CD4-positive, alpha-beta memory T cell (primary cell): ENCODE measurements at regions not wholly inside any gene's neighbourhood (a gene's known extent, or its start where the extent isn't known, plus 50 kb on each side); places are given as distances from the start of the nearest gene placed in this dataset.
A peak's percentile ranks its signal among the peaks of the same experiment; 100 is the strongest.

Experiments used
- CTCF ChIA-PET: fragments of 350-600 bp; sonication (Branson Sonifier 250); formaldehyde crosslinking; loops from one replicate; lab custom pipeline; 2021; ENCODE audit warnings: inconsistent platforms; ENCODE audit not compliant: partially characterized antibody; lab: Charles Lee
- POLR2A ChIA-PET: fragments of 350-600 bp; sonication (Branson Sonifier 250); formaldehyde crosslinking; loops from one replicate; lab custom pipeline; 2021; ENCODE audit not compliant: partially characterized antibody; lab: Charles Lee
- DNase-seq, 5 donors: peaks; one replicate each; pipeline versions ENCODE4 v3.0.0 to v3.0.0-alpha.2; 2020 to 2022; ENCODE audit warnings: mixed read lengths in 1 of 5
- H3K27ac ChIP-seq: one replicate; pipeline ENCODE4 v1.7.0; 2013; ENCODE audit warnings: low read depth, low read length
- H3K27me3 ChIP-seq: 2 replicates; pipeline ENCODE4 v1.7.0; 2013; ENCODE audit warnings: mild to moderate bottlenecking, low read length, moderate library complexity; ENCODE audit not compliant: insufficient read depth
- H3K36me3 ChIP-seq: 2 replicates; pipeline ENCODE4 v1.7.0; 2013; ENCODE audit warnings: mild to moderate bottlenecking, low read length, moderate library complexity; ENCODE audit not compliant: insufficient read depth
- H3K4me1 ChIP-seq: 2 replicates; pipeline ENCODE4 v1.7.0; 2013; ENCODE audit warnings: mild to moderate bottlenecking, low read length, moderate library complexity; ENCODE audit not compliant: insufficient read depth
- H3K4me3 ChIP-seq, 2 donors: one replicate each; pipeline ENCODE4 v1.7.0; 2013; ENCODE audit warnings: low read length in 2 of 2, mild to moderate bottlenecking in 1 of 2
- H3K9me3 ChIP-seq, 2 donors: one replicate each; pipeline ENCODE4 v1.7.0; 2013; ENCODE audit warnings: low read length in 2 of 2, control low read depth in 1 of 2; ENCODE audit not compliant: control insufficient read depth in 1 of 2
- H3K27ac Mint-ChIP-seq, 7 donors: one replicate each; pipeline ENCODE4 v1.8.0; 2020 to 2021; ENCODE audit warnings: mixed read lengths in 7 of 7, mild to moderate bottlenecking in 6 of 7, inconsistent platforms in 3 of 7, moderate library complexity in 3 of 7
- H3K27me3 Mint-ChIP-seq, 2 donors: one replicate each; pipeline ENCODE4 v1.8.0; 2020 to 2021; ENCODE audit warnings: mixed read lengths in 2 of 2
- H3K36me3 Mint-ChIP-seq, 2 donors: one replicate each; pipeline ENCODE4 v1.8.0; 2020 to 2021; ENCODE audit warnings: mixed read lengths in 2 of 2, inconsistent platforms in 1 of 2, mild to moderate bottlenecking in 1 of 2
- H3K4me1 Mint-ChIP-seq, 4 donors: one replicate each; pipeline ENCODE4 v1.8.0; 2020 to 2021; ENCODE audit warnings: mixed read lengths in 4 of 4, mild to moderate bottlenecking in 1 of 4
- H3K4me3 Mint-ChIP-seq, 8 donors: one replicate each; pipeline ENCODE4 v1.8.0; 2020 to 2021; ENCODE audit warnings: mixed read lengths in 8 of 8, mild to moderate bottlenecking in 7 of 8, moderate library complexity in 6 of 8, inconsistent platforms in 3 of 8
- H3K9me3 Mint-ChIP-seq, 8 donors: one replicate each; pipeline ENCODE4 v1.8.0; 2020 to 2021; ENCODE audit warnings: mixed read lengths in 8 of 8, mild to moderate bottlenecking in 5 of 8, inconsistent platforms in 3 of 8, moderate library complexity in 1 of 8
- intact Hi-C: fragments of 100-400 bp; cut with micrococcal nuclease; formaldehyde crosslinking; loops from one replicate; pipeline ENCODE4 v1.15.1; 2023

DNA sequence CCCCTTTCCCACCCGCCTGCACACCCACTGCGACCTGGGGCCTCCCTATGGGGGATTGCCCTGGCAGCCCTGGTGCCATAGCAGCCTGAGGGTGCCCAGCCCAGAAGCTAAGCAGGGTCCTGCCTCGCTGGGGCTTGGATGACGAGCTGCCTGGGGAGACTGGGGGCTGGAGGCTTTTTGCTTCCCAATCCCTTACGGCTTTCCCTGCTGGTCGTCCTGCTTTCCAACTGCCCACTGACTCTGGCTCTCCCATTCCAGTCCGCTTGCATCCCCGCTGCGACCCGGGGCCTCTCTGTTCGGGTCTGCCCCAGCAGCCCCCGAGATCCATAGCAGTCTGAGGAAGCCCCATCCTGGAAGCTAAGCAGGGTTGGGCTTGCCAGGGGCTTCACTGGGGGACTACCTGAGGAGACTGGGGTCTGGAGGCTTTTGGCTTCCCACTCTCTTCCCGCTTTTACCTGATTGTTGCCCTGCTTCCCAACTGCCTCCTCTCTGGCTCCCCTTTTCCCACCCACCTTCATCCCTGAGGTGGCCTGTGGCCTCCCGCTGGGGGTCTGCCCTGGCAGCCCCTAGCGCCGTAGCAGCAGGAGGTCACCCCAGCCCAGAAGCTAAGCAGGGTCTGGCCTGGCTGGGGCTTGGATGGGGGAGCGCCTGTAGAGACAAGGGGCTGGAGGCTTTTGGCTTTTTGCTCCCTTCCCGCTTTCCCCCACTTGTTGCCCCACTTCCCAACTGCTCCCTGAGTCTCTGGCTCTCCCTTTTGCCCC is 2292.8 kb downstream of the TP53TG3F start:
- peaks cover 0 to 69% (median 19%) of the 10 kb centered on the region in 8 donors for H3K9me3 Mint-ChIP-seq
- no peak for DNase-seq
- no peaks in the 10 kb centered on the region for H3K4me1 ChIP-seq

DNA sequence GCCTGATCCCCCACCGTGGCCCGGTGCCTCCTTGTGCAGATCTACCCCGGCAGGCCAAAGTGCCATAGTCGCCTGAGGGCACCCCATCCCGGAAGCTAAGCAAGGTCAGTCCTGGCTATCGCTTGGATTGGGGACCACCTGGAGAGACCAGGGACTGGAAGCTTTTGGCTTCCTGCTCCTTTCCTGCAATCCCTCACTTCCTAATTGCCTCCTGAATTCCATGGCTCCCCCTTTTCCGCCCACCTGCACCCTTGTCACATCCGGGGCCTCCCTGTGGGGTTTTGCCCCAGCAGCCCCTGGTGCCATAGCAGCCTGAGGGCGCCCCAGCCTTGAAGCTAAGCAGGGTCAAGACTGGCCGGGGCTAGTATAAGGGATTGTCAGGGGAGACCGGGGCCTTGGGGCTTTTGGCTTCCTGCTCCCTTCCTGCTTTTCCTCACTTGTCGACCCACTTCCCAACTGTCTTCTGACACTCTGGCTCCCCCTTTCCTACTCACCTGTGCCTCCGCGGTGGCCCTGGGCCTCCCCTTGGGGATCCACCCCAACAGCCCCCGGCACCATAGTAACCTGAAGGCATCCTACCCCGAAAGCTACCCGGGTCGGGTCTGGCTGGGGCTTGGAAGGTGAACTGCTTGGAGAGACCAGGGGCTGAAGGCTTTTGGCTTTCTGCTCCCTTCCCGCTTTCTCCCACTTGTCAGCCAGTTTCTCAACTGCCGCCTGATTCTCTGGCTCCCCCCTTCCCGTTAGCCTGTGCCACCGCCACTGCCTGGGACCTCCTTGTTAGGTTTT is 2293.6 kb downstream of the TP53TG3F start:
- no peak for DNase-seq
- Mint-ChIP-seq H3K36me3 (no peaks in the 10 kb centered on the region), H3K9me3 (peaks cover 0 to 66% (median 16%) of the 10 kb centered on the region in 8 donors), H3K27me3 (no peaks in the 10 kb centered on the region), H3K4me1 (no peaks in the 10 kb centered on the region), H3K4me3 (no peak overlapping the region), H3K27ac (peak overlapping the region in 1 of 7 donors; percentile 81)
- Histone ChIP-seq H3K4me3 (no peak overlapping the region), H3K9me3 (no peaks in the 10 kb centered on the region), H3K27ac (no peak overlapping the region), H3K27me3 (no peaks in the 10 kb centered on the region), H3K4me1 (no peaks in the 10 kb centered on the region), H3K36me3 (no peaks in the 10 kb centered on the region)
- ChIA-PET POLR2A (no interaction called here), CTCF (no interaction called here)
- intact Hi-C loops, result no loop called here

More for the DNA sequence above, 2292.8 kb downstream of the TP53TG3F start:
- H3K36me3 ChIP-seq, result no peaks in the 10 kb centered on the region
- H3K27me3 Mint-ChIP-seq, result no peaks in the 10 kb centered on the region
- POLR2A ChIA-PET, result no interaction called here
- intact Hi-C loops, result no loop called here
- H3K4me3 Mint-ChIP-seq, result no peak overlapping the region
- no peak overlapping the region for H3K27ac ChIP-seq
- no peaks in the 10 kb centered on the region for H3K27me3 ChIP-seq
- no peaks in the 10 kb centered on the region for H3K9me3 ChIP-seq
- no peak overlapping the region for H3K4me3 ChIP-seq
- no peaks in the 10 kb centered on the region for H3K4me1 Mint-ChIP-seq
- CTCF ChIA-PET, result no interaction called here
- no peaks in the 10 kb centered on the region for H3K36me3 Mint-ChIP-seq
- H3K27ac Mint-ChIP-seq, result no peak overlapping the region

DNA sequence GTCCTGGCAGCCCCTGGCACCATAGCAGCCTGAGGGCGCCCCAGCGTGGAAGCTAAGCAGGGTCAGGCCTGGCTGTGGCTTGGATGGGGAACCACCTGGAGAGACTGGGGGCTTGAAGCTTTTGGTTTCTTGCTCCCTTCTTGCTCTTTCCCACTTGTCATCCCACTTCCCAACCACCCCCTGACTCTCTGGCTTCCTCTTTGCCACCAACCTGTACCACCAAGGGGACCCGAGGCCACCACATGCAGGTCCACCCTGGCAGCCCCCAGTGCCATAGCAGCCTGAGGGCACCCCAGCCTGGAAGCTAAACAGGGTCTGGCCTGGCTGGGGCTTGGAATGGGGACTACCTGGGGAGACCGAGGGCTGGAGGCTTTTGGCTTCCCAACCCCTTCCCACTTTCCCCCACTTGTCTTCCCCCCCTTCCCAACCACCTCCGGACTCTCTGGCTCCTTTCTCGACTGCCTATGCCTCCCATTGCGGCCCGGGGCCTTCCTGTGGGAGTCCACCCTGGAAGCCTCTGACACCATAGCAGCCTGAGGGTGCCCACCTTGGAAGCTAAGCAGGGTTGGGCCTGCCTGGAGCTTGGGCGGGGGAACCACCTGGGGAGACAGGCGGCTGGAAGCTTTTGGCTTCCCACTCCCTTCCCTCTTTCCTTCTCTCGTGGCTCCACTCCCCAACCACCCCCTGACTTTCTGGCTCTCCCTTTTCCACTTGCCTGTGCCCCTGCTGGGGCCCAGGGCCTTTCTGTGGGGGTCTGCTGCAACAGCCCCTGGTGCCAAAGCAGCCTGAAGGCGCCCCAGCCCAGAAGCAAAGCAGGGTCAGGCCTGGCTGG is 2294.4 kb downstream of the TP53TG3F start:
- Mint-ChIP-seq H3K4me1 (no peaks in the 10 kb centered on the region), H3K4me3 (no peak overlapping the region), H3K27ac (no peak overlapping the region), H3K9me3 (peaks cover 0 to 58% (median 17%) of the 10 kb centered on the region in 8 donors), H3K27me3 (no peaks in the 10 kb centered on the region), H3K36me3 (no peaks in the 10 kb centered on the region)
- intact Hi-C loops, result no loop called here
- Histone ChIP-seq H3K9me3 (no peaks in the 10 kb centered on the region), H3K27me3 (no peaks in the 10 kb centered on the region), H3K4me3 (no peak overlapping the region), H3K4me1 (no peaks in the 10 kb centered on the region), H3K36me3 (no peaks in the 10 kb centered on the region), H3K27ac (no peak overlapping the region)
- ChIA-PET POLR2A (no interaction called here), CTCF (no interaction called here)
- no peak for DNase-seq

DNA sequence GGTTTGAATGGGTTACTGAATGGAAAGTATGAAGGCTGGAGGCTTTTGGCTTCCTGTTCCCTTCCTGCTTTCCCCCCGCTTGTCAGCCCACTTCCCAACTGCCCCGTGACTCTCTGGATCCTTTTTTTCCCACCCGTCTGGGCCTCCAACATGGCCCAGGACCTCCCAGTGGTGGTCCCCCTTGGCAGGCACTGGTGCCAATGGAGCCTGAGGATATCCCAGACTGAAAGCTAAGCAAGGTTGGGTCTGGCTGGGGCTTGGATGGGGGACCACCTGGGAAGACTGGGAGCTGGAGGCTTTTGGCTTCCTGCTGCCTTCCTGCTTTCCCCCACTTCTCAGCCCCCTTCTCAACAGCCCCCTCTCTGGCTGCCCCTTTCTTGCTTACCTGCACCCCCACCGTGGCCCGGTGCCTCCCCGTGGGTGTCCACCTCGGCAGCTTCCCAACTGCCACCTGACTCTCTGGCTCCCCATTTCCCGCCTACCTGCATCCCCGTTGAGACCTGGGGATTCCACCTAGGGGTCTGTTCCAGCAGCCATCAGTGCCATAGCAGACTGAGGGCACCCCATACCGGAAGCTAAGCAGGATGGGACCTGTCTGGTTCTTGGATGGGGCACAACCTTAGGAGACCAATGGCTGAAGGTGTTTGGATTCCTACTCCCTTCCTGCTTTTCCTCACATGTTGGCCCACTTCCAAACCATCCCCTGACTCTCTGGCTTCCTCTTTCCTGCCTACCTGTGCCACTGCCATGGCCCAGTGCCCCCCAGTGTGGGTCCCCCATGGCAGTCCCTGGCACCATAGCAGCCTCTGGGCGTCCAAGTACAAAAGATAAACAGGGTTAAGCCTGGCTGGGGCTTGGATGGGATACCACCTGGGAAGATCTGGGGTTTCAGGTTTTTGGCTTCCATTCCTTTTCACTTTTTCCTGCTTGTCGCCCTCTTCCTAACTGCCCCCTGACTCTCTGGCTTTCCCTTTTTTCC is 2295.3 kb downstream of the TP53TG3F start:
- H3K9me3 Mint-ChIP-seq, result peaks cover 0 to 53% (median 18%) of the 10 kb centered on the region in 8 donors
- Histone ChIP-seq H3K9me3 (no peaks in the 10 kb centered on the region), H3K4me3 (no peak overlapping the region), H3K36me3 (no peaks in the 10 kb centered on the region), H3K27me3 (no peaks in the 10 kb centered on the region), H3K4me1 (no peaks in the 10 kb centered on the region), H3K27ac (no peak overlapping the region)
- H3K27ac Mint-ChIP-seq, result no peak overlapping the region
- POLR2A ChIA-PET, result no interaction called here
- no peak overlapping the region for H3K4me3 Mint-ChIP-seq
- no peaks in the 10 kb centered on the region for H3K36me3 Mint-ChIP-seq
- H3K4me1 Mint-ChIP-seq, result no peaks in the 10 kb centered on the region
- DNase-seq, result no peak
- CTCF ChIA-PET, result no interaction called here
- H3K27me3 Mint-ChIP-seq, result no peaks in the 10 kb centered on the region
- intact Hi-C loops, result no loop called here

DNA sequence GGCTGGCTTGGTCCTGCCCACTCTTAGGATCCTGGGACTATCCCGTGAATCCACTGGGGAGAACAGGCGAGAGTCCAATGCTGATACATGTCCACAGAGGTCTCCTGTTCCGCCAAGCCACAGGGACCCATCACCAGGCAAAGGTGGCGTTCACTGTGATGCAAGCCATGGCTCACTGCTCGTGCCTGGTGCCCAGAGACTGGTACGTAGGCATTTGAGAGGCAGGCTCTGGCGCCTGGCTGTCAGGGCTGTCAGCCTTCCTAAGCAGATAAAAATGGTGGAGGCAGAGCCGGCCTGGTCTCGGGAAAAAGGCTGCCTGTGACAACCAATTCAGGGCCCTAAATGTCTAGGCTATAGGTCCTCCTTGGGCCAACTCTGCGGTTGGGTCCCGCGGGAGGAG is 2329.0 kb downstream of the TP53TG3F start:
- Mint-ChIP-seq H3K36me3 (peaks cover 0 to 2% of the 10 kb centered on the region in 2 donors), H3K9me3 (peaks cover 1 to 67% (median 52%) of the 10 kb centered on the region in 8 donors), H3K27ac (no peak overlapping the region), H3K27me3 (no peaks in the 10 kb centered on the region), H3K4me3 (no peak overlapping the region), H3K4me1 (no peaks in the 10 kb centered on the region)
- ChIA-PET CTCF (no interaction called here), POLR2A (no interaction called here)
- Histone ChIP-seq H3K4me1 (no peaks in the 10 kb centered on the region), H3K9me3 (peaks cover 7 to 29% of the 10 kb centered on the region in 2 donors), H3K27ac (no peak overlapping the region), H3K27me3 (no peaks in the 10 kb centered on the region), H3K36me3 (no peaks in the 10 kb centered on the region), H3K4me3 (no peak overlapping the region)
- no peak for DNase-seq
- intact Hi-C loops, result no loop called here

DNA sequence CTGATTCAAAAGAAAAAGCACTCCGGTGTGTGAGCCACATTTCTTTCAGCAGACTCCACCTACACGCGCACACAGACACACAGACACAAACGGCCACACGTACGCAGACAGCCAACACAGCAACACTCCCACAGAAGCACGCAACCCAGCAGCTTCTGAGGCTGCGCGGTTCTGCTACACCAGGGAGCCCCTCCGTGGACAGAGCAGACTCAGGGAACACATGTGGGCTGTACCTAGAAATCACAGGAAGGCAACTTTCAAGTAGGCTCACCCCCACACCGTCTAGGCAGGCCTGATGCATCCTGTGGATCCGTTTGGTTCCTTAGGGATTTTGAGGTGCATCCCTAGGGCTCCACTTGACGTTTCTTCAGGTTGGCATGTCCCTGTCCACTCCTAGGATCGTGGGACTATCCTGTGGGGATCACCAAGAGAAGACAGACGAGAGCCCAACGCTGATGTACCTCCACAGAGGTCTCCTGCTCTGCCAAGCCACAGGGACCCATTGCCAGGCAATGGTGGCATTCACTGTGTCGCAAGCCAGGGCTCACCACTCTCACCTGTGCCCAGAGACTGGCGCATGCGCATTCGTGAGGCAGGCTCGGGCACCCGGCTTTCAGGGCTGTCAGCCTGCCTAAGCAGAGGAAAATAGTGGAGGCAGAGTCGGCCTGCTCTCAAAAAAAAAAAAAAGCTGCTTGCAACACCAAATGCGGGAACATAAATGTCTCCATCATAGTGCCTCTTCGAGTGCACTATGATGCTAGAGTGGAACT is 2333.3 kb downstream of the TP53TG3F start:
- Histone ChIP-seq H3K27me3 (no peaks in the 10 kb centered on the region), H3K27ac (no peak overlapping the region), H3K36me3 (no peaks in the 10 kb centered on the region), H3K9me3 (peaks cover 0 to 27% of the 10 kb centered on the region in 2 donors), H3K4me3 (no peak overlapping the region), H3K4me1 (no peaks in the 10 kb centered on the region)
- intact Hi-C loops, result no loop called here
- Mint-ChIP-seq H3K4me1 (no peaks in the 10 kb centered on the region), H3K9me3 (peaks cover 2 to 56% (median 40%) of the 10 kb centered on the region in 8 donors), H3K4me3 (no peak overlapping the region), H3K36me3 (peaks cover 2 to 4% of the 10 kb centered on the region in 2 donors), H3K27me3 (no peaks in the 10 kb centered on the region), H3K27ac (no peak overlapping the region)
- no peak for DNase-seq
- CTCF ChIA-PET, result no interaction called here
- POLR2A ChIA-PET, result no interaction called here
